Fibroblast of villous mesenchyme (primary cell): ENCODE measurements at regions not wholly inside any gene's neighbourhood (a gene's known extent, or its start where the extent isn't known, plus 50 kb on each side); places are given as distances from the start of the nearest gene placed in this dataset.

Source experiments
- DNase-seq: peaks from one replicate; pipeline ENCODE4 v3.0.0-alpha.2; 2010; ENCODE audit warnings: low read depth
- H3K4me3 ChIP-seq: 2 replicates; pipeline ENCODE4 v1.5.1; 2011; ENCODE audit warnings: low read depth, mild to moderate bottlenecking, low read length
- CTCF ChIP-seq: IDR thresholded peaks from 2 replicates; pipeline ENCODE4 v1.5.1; 2012; ENCODE audit warnings: low read depth, mild to moderate bottlenecking, low read length; ENCODE audit not compliant: insufficient read depth

GRCh38 chr1:30313584-30313983 lies 409.8 kb downstream of the MATN1 start:
- TF ChIP-seq CTCF = no peak

GRCh38 chr1:30313176-30313575 lies 410.2 kb downstream of the MATN1 start:
- no peak overlapping the region for H3K4me3 ChIP-seq
- no peak for DNase-seq
- TF ChIP-seq CTCF = no peak

More at GRCh38 chr1:30313584-30313983, 409.8 kb downstream of the MATN1 start:
- H3K4me3 ChIP-seq = no peak overlapping the region
- DNase-seq = no peak

GRCh38 chr1:30312226-30312625 lies 411.2 kb downstream of the MATN1 start:
- DNase-seq = no peak
- no peak overlapping the region for H3K4me3 ChIP-seq
- no peak for TF ChIP-seq CTCF

- H3K4me3 ChIP-seq = no peak overlapping the region
- DNase-seq = no peak
- TF ChIP-seq CTCF = no peak
Measured at GRCh38 chr1:30311749-30312148, 411.6 kb downstream of the MATN1 start.

GRCh38 chr1:30310966-30311742 lies 412.2 kb downstream of the MATN1 start:
- no peak for DNase-seq
- TF ChIP-seq CTCF = no peak
- no peak overlapping the region for H3K4me3 ChIP-seq

- H3K4me3 ChIP-seq = no peak overlapping the region
- no peak for DNase-seq
- TF ChIP-seq CTCF = no peak
Measured at GRCh38 chr1:30307182-30307581, 416.2 kb downstream of the MATN1 start.

GRCh38 chr1:30305519-30305918 lies 417.9 kb downstream of the MATN1 start:
- no peak overlapping the region for H3K4me3 ChIP-seq
- DNase-seq = no peak
- no peak for TF ChIP-seq CTCF
